ENCODE measurements at regions not wholly inside any gene's neighbourhood (a gene's known extent, or its start where the extent isn't known, plus 50 kb on each side); places are given as distances from the start of the nearest gene placed in this dataset.
A peak's percentile ranks its signal among the peaks of the same experiment; 100 is the strongest.
"Not testable (repeated sequence)": the region's sequence is repeated elsewhere in the genome, so short reads cannot be mapped to it uniquely, and the experiment has no call there.

- not testable (repeated sequence) for DNase-seq (ENCODE audit: low spot score)
These were observed 62.7 kb upstream of the EZR start for GRCh38 chr6:158881884-158882283.

GRCh38 chr6:158881276-158881675, 62.1 kb upstream of the EZR start:
- DNase-seq (ENCODE audit: low spot score), result not testable (repeated sequence)

- peak; percentile 97 for DNase-seq (ENCODE audit: low spot score)
These were observed 60.0 kb upstream of the EZR start for GRCh38 chr6:158879180-158879579.

- DNase-seq (ENCODE audit: low spot score), result no peak
These were observed 58.5 kb upstream of the EZR start for GRCh38 chr6:158877716-158878115.

- DNase-seq (ENCODE audit: low spot score), result no peak
These were observed 57.7 kb upstream of the EZR start for GRCh38 chr6:158876886-158877285.

- no peak for DNase-seq (ENCODE audit: low spot score)
These were observed 51.4 kb upstream of the EZR start for GRCh38 chr6:158870649-158870957.

GRCh38 chr6:158869826-158870648, 50.9 kb upstream of the EZR start:
- peak; percentile 98 for DNase-seq (ENCODE audit: low spot score)

- DNase-seq (ENCODE audit: low spot score), result no peak
These were observed 50.0 kb upstream of the EZR start for GRCh38 chr6:158868890-158869825.

Data from activated CD4-positive, alpha-beta T cell treated with anti-CD3 and anti-CD28 coated beads, Interleukin-2, Interleukin-4, amounts not matched to agents 100 ng/mL and 50 ng/mL, durations not matched to agents 16 hours and 8 hours (primary cell).